SHP77 (cell line): ENCODE measurements at regions not wholly inside any gene's neighbourhood (a gene's known extent, or its start where the extent isn't known, plus 50 kb on each side); places are given as distances from the start of the nearest gene placed in this dataset.

Experiments
- DNase-seq, 2 experiments: peaks; one replicate each; lab custom pipeline; 2025; lab: John Stamatoyannopoulos, UW

DNA sequence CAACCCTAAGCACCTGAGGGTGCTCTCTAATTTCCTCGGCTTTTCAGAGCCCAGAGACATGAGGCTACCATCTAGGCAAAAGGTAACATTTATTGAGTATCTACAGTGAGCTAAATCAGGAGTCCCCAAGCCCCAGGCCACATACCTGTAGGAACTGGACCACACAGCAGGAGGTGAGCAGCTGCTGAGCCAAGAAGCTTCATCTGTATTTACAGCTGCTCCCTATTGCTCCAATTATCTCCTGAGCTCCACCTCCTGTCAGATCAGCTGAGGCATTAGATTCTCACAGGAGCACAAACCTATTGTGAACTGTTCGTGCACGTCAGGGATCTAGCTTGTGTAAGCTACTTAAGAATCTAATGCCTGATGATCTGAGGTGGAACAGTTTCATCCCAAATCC lies 70.2 kb downstream of the RND3 start:
- DNase-seq = peak in 1 of 2 experiments; percentile 1

DNA sequence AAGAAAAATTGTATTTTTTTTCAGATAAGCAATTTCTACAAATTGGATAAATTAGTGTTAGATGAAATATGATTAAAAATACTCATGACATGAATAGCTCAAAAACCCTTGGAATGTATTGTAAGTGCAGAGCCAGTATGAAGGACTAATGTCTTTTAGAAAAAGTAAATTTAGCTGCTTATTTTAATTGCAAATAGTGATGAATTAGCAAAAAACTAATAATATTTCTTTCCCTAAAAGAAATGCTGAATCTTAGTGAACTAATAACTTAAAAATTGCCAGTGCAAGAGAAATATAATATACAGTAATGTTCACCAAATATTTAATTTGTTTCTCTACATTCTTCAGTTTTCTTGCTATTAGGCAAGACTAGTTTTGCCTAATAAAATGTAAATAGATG lies 72.4 kb downstream of the RND3 start:
- DNase-seq = no peak

DNA sequence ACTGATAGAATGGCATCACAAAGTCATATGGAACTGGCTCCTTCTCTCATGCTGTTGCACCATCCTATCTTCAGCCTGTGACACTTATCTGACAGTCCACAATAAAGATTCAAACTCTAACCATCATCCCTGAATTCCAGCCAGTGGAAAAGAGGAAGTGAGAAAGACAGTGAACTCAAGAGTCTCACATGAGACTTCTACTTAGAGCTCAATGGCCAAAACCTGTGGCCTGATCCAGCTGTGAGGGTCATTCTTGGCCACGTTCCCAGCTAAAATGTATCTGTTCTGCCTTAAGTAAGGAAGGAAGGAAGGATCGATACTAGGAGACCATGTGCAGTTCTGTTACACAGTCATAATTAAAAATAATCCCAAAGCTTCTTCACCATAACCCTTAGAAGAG lies 73.6 kb downstream of the RND3 start:
- DNase-seq = no peak

DNA sequence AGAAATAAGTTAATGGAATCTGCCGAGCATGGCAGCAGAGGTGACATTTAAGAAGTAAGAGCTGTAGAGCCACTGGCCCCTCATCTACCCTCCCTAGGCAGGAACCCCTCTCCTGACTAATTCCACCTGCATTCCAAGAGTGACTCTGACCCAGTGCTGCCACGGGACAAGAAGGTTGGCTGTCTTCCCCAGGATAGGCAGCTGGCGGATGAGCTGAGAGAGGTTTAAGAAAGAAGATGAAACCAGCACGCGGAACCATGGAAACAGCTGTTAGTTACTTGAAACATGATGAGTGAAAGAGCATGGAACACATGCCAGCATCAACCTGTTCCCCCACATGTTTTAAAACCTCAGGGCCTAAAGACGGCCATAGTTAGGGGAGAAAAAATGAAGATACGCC lies 74.1 kb downstream of the RND3 start:
- DNase-seq = no peak

DNA sequence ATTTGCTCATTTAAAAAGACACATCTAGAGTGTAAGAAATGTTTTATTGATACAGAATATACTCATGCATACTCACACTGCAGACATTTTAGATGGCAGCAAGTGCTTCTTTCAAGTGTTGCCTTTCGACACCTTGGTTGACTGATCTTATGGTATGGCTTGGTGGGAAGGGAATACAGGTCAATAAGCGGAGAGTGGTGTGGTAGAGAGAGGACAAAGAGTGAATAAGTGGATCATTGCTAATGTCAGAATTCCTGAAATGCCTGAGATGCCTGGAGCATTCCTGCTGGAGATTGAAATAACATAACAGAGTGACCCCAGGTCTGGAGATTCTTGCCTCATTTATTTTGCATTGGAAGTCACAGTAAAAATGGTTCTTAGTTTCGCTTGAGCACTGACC lies 76.7 kb downstream of the RND3 start:
- DNase-seq = no peak

DNA sequence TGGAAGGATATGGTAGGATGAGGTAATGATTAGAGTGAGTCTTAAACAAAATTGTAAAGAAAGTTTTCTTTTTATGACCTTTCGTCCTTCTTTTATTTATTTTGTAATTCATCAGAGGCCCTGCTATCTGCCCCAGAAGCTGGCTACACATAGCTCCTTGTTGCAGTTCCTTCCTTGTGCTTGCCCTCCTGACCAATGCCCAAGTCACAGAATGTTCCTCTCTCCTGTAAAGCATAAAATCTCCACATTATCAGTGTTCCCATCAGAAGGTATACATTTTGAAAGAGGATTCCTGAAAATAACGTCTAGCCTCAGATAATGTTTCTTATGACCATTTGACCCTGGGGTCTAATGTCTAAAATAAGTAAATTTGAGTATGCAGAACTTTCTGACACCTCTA lies 78.3 kb downstream of the RND3 start:
- DNase-seq = no peak

DNA sequence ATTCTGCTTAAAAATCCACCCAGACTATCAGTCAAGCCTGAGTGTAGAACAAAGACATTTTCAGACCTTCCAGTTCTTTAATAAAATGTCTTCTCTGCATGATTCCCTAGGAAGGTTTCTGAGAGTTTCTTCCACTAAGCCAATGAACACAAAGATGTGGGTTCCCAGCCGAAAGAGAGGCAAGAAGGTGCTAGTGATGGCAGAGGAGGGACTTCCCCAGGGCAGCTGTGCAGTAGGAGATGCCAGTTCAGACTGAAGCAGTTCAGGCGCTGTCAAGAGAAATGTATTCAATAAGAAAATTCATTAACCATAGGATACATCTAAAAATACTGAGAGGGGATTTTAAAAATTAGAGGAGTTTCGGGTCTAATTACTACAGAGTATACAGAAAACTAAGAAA lies 83.3 kb downstream of the RND3 start:
- no peak for DNase-seq

DNA sequence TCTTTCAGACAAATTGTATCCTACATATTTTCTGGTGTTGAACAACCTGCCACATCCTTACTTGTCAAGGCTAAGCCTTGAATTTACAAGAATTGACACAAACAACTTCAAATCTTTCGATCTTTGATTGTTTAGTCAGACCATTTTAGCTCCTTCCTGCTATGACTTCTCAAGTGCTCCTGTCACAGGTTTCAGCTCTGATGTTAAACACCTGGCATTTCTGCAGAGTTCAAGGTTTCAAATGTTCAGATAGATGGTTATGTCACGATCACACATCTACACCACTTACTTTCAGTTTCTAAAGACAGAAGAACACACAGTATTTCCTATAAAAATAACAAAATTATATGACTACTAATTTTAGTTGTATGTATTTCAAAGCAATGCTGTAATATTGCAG lies 84.0 kb downstream of the RND3 start:
- DNase-seq = peak in 1 of 2 experiments; percentile 2

DNA sequence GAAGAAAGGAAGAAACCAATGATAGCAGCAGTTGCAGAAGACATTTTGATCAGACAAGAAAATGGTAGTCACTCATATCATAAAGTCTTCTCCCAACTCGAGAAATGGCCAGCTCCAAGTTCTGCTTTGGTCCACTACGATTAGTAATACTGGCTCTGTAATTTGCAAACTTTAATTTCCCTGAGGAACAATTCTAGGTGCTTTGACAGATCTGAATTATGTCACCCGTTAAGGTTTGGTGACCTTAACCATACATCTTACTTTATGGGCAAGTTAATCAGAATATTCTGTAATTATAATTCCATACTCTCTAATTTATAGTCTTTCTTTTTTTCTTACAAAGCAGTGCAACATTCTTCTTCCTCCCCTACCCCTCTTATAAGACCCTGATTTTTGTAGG lies 84.5 kb downstream of the RND3 start:
- DNase-seq = no peak

DNA sequence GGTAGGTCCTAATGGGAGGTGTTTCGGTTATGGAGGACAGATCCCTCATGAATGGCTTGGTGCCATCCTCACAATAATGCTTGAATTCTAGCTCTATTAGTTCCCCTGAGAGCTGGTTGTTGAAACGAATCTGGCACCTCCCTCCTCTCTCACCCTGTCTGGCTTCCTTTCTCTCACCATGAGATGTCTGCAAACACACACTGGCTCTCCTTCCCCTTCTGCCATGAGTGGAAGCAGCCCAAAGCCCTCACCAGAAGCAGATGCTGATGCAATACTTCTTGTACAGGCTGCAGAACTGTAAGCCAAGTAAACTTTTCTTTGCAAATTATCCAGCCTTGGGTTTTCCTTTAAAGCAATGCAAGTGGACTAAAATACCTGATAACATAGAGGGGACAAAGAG lies 86.6 kb downstream of the RND3 start:
- DNase-seq = no peak

DNA sequence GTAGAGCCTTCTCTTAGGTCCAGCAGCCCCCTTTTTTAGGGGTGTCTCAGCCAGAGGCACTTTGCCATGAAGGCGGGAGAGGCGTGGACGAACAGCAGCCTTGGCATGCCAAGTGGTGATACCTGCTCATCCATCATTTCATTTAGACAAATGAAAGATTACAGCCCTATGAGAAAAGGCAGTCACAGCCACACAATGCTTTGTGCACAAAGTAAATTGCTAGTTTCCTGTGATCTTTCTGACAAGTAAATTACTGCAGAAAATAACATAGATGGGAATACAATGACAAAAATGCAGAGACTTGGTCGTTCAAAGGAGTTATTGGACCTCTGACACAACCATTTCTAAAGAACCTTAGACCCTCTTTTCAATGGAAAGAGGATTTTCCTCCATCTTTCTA lies 94.9 kb downstream of the RND3 start:
- no peak for DNase-seq

DNA sequence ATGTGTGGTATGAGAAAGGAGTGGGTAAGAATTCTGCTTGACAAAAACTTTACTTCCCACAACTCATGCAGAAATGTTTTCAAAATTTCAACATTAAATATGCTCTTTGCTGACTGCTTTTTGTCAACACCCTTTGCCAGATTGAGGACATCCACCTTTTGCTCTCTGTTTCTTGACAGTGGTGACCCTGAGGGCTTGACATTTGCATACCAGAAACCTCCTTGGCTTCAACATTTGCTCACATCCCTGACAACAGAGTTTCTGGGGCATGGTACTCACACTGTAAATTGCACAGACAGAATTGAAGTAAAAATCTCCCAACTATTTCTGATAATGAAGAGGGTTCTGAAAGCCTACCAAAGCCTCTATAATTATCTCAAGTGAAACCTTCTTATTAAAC lies 95.7 kb downstream of the RND3 start:
- DNase-seq = no peak

DNA sequence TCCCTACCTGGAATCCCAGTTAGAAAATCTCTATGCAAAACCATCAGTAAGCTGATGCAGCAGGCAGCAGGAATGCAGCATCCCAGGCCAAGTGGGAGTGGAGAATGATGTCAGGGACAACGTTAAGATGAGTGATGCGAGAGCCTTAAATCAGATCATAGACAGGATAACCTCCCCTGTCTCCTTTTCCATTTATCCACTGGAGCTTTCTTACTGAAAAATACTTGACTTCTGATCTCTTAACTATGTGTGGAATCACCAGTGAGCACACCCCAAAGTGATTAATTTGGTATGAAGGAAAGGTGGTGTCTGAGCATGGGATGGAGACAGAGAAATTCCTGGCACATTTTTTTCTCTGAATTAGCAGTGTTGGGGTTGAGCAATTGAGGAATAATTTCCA lies 98.0 kb downstream of the RND3 start:
- DNase-seq = no peak

DNA sequence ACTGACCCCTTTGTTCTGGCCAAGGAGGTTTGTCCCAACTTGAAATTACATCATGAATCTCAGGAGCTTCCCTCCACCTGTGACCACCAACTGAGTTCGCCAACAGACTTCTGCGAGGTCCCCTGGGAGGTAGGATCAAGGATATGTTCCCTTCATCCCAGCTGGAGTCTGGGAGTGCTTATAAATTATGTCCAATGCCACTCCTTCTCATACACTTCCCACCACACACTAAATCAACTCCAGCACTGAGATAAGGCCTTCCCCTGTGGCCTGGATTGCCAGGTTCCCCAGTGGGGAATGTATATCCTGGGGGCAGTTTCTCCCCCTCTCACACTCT lies 99.2 kb downstream of the RND3 start:
- DNase-seq = no peak

DNA sequence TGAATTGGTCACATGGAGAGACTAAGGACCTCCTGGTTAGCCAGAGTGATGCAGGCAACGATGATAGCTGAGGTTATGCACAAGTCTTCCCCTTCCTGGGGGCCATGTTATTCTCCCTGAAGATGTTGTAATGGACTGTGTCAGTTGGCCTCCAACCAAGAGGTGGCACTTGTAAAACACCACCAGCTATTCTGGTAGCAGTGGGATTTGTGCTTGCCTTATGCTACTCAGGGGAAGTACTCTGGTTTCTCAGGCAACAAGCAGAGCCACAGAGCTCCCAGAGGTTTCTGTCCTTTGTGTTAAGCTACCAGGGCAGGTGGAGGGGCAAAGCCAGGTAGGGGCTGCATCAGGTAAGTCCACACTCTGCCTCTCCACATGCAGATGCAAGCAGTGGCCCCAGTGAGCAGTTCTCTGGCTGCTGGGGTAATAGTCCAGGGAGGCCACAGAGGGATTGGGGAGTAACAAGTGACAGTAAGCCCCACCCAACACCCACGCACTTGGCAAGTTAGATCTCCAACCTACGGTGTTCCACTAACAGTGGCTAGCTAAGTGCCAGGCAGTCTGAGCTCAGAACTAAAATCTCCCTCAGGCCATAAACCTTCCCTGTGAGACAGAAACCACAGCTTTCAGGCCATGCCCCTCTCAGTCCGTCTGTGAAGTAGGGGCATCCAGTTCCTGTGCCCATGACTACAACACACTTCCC lies 99.7 kb downstream of the RND3 start:
- DNase-seq = no peak

DNA sequence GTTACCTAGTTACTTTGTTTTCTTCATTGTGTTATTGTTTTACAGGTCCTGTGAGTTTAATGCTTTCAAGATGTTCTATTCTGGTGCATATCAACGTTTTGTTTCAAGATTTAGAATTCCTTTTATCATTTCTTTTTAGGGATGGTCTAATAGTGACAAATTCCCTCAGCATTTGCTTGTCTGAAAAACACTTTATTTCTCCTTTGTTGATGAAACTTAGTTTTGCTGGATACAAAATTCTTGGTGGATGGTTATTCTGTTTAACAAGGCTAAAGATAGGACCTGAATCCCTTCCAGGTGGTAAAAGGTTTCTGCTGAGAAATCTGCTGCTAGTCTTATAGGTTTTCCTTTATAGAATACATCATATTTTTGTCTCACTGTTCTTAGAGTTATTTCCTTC lies 102.3 kb downstream of the RND3 start:
- DNase-seq = no peak

DNA sequence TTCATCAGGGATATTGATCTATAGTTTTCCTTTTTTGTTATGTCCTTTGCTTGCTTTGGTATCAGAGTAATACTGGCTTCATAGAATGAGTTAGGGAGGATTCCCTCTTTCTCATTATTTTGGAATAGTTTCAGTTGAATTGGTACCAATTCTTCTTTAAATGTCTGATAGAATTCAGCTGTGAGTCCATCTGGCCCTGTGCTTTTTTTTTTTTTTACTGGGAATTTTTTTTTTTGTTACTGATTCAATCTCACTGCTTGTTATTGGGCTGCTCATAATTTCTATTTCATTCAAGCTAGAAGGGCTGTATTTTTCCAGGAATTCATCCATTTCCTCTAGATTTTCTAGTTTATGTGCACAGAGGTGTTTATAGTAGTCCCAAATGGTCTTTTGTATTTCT lies 103.9 kb downstream of the RND3 start:
- no peak for DNase-seq

DNA sequence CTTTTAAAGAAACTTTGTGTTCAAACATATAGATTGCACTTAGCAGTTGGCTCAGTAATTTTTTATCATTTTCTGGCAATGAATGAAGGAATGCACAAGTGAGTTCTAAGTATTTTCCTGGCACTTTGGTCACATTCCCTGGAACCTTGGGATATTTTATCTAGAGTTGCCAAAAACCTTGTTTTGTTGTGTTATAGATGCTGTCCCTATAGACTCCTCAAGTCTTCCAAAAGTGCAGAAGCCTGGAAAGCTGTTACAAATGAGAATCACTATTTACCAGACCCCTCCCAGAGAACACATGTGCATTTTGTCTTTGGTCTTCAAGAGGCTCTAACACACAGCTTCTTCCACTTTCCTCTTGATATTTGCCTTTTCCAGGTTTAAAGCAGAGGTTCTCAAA lies 108.3 kb downstream of the RND3 start:
- no peak for DNase-seq

DNA sequence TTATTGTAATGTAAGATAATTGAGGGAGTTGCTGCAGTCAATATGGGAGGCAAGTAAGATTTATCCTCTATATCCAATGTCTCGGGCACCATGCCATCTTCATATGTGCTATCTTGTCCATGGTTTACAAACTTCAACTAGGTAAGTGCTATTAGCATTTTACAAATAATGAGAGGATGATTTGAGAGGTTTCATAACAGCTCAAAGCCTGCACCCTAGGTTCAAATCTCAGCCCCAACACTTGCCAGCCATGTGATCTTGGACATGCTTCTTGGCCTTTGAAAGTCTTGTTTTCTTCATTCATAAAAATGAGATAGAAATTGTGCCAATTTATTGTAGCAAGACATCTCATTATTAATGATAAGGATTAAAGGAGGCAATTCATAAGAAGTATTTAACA lies 108.8 kb downstream of the RND3 start:
- no peak for DNase-seq

DNA sequence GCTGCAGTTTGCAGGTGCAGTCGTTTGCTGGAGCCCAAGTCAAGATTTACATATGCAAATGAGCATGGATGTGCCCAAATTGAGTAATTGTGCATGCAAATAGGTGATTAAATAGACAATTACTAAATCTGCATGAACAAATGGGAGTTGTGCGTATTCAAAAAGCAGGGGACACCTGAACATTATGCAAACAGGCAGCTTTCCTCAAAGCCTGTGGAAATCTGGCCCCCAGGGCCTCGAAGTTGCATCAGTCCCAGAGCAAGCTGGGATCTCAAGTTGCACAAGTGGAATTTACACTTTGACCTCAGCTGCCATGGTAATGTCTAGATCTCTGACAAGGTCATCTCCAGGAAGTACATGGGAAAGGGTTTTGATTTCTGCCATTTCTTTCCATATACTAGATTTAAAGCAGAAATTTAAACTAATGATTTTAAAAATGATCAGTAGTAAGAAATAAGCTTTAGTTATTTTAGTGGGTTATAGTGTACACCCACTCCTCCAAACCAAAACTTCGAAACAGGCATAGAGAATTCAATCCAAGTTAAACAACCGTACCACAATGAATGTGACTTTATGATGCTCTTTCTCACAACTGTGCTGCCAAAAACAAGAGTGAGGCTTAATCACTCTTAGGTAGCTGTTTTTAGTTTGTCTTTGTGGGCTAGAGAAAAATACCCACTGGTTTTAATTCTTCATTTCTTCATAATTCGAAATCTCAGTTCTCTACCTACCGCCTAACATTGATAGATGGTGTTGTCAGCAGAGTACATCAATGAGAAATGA lies 110.7 kb downstream of the RND3 start:
- no peak for DNase-seq

DNA sequence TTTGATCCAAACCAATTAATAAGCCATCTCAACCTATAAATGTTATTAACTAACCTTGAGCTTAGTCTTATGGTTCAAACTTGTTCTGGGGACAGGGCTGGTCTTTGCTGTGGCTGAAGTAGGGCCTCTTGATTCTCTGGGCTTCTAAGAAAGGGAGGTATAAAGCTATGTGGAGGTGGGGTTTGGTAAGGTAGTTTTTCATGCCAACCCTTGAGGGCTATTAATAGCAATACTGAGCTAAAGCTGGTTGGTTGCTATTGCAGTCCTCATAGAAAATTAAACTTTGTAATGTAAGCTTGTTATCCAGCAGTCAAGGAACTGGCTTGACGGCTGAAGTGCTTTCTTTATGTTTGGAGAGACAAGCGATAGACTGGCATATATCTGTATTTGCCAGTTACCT lies 112.1 kb downstream of the RND3 start:
- DNase-seq = no peak

DNA sequence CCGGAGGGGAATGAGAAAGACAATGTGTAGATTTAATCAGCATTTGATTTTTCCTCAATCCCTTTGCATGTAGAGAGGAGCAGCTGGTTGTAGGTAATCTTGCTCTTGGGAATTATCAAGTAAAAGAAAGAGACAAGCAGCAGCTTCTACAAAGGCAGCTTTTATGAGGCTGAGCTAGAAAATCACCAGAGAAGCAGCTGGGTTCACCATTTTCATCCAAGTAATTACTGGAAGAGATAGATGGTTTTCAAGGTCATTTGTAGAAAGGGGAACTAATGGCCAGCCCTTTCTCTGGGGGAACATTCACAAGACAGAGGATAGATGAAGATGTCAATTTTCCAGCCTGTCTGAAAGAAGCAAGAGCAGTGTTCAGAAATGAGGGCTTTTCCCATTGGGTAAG lies 113.0 kb downstream of the RND3 start:
- no peak for DNase-seq

DNA sequence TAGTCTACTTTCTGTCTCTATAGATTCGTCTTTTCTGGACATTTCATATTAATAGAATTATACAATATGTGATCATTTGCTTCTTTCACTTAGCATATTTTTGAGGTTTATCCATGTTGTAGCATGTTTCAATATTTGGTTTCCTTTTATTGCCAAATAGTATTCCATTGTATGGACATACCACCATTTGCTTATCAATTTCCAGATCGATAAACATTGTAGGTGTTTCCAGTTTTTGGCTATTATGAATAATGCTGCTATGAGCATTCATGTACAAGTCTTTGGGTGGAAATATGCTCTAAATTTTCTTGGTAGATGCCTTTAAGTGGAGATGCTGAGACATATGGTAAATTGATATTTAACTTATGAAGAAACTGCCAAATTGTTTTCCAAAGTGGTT lies 114.1 kb downstream of the RND3 start:
- no peak for DNase-seq
